ENCODE measurements at regions not wholly inside any gene's neighbourhood (a gene's known extent, or its start where the extent isn't known, plus 50 kb on each side); places are given as distances from the start of the nearest gene placed in this dataset.

DNA sequence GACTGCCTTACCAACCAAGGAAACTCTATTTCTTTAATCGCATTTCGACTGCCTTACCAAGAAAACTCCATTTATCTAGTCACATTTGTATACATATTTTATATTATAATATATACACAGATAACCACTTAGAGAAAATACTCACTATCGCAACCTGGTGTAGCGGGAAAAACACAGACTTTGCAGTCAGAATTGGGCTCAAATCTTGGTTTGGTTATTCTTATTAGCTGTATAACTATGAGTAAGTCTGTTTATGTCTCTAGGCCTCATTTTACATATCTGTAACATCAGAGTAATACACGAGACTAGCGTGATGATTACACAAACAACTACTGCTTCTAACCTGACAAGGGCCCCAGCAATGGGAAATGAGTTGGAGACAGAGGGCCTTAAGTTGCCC lies 127.5 kb upstream of the POU5F2 start:
- TF ChIP-seq POLR2A (IDR thresholded peaks at IDR 0.05) = no peak
- TF ChIP-seq, protein P1, sequence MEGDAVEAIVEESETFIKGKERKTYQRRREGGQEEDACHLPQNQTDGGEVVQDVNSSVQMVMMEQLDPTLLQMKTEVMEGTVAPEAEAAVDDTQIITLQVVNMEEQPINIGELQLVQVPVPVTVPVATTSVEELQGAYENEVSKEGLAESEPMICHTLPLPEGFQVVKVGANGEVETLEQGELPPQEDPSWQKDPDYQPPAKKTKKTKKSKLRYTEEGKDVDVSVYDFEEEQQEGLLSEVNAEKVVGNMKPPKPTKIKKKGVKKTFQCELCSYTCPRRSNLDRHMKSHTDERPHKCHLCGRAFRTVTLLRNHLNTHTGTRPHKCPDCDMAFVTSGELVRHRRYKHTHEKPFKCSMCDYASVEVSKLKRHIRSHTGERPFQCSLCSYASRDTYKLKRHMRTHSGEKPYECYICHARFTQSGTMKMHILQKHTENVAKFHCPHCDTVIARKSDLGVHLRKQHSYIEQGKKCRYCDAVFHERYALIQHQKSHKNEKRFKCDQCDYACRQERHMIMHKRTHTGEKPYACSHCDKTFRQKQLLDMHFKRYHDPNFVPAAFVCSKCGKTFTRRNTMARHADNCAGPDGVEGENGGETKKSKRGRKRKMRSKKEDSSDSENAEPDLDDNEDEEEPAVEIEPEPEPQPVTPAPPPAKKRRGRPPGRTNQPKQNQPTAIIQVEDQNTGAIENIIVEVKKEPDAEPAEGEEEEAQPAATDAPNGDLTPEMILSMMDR (IDR thresholded peaks at IDR 0.05) = no peak
- no peak for TF ChIP-seq POLR2AphosphoS5 (IDR thresholded peaks at IDR 0.05)
